Trophoblast cell (in vitro differentiated cells and primary cell): ENCODE measurements at regions not wholly inside any gene's neighbourhood (a gene's known extent, or its start where the extent isn't known, plus 50 kb on each side); places are given as distances from the start of the nearest gene placed in this dataset.

Source experiments
- DNase-seq, 2 donors: peaks; one replicate each; pipeline ENCODE4 v3.0.0-alpha.2; 2016
- H2AFZ ChIP-seq: 2 replicates; pipeline ENCODE4 v1.6.1; 2013; ENCODE audit warnings: low read length, moderate library complexity, mild to moderate bottlenecking; ENCODE audit not compliant: insufficient read depth, poor library complexity
- H2AK5ac ChIP-seq: 2 replicates; pipeline ENCODE4 v1.6.1; 2013; ENCODE audit warnings: mild to moderate bottlenecking, low read length
- H2BK120ac ChIP-seq: 2 replicates; pipeline ENCODE4 v1.6.1; 2013; ENCODE audit warnings: low read length, mild to moderate bottlenecking, moderate library complexity; ENCODE audit not compliant: insufficient read depth, poor library complexity
- H2BK12ac ChIP-seq: 2 replicates; pipeline ENCODE4 v1.6.1; 2013; ENCODE audit warnings: mild to moderate bottlenecking, low read length, moderate library complexity
- H2BK5ac ChIP-seq: 2 replicates; pipeline ENCODE4 v1.6.1; 2013; ENCODE audit warnings: low read length, low read depth, moderate library complexity, mild to moderate bottlenecking; ENCODE audit not compliant: poor library complexity
- H3K14ac ChIP-seq: 2 replicates; pipeline ENCODE4 v1.6.1; 2013; ENCODE audit warnings: mild to moderate bottlenecking, low read length
- H3K18ac ChIP-seq: 2 replicates; pipeline ENCODE4 v1.6.1; 2013; ENCODE audit warnings: mild to moderate bottlenecking, low read length
- H3K23ac ChIP-seq: 2 replicates; pipeline ENCODE4 v1.6.1; 2013; ENCODE audit warnings: low read length
- H3K27ac ChIP-seq: 2 replicates; pipeline ENCODE4 v1.5.1; 2013; ENCODE audit warnings: low read depth, mild to moderate bottlenecking, inconsistent platforms, low read length, moderate library complexity
- H3K27me3 ChIP-seq: 2 replicates; pipeline ENCODE4 v1.6.1; 2013; ENCODE audit warnings: inconsistent platforms, mild to moderate bottlenecking, low read length, moderate library complexity; ENCODE audit not compliant: insufficient read depth
- H3K36me3 ChIP-seq, 2 experiments: 1 replicate in 1 of 2; 2 replicates in 1 of 2; pipeline ENCODE4 v1.6.1; 2013; ENCODE audit warnings: low read length in 2 of 2, mild to moderate bottlenecking in 2 of 2, moderate library complexity in 1 of 2; ENCODE audit not compliant: insufficient read depth in 2 of 2, control insufficient read depth in 1 of 2
- H3K4ac ChIP-seq: 2 replicates; pipeline ENCODE4 v1.6.1; 2013; ENCODE audit warnings: low read depth, mild to moderate bottlenecking, low read length, moderate library complexity
- H3K4me1 ChIP-seq, 2 experiments: 1 replicate in 1 of 2; 2 replicates in 1 of 2; pipeline ENCODE4 v1.6.1; 2013; ENCODE audit warnings: low read length in 2 of 2, mild to moderate bottlenecking in 2 of 2, moderate library complexity in 1 of 2; ENCODE audit not compliant: insufficient read depth in 2 of 2, control insufficient read depth in 1 of 2
- H3K4me2 ChIP-seq: 2 replicates; pipeline ENCODE4 v1.6.1; 2013; ENCODE audit warnings: inconsistent platforms, mild to moderate bottlenecking, low read length, moderate library complexity
- H3K4me3 ChIP-seq: 2 replicates; pipeline ENCODE4 v1.5.1; 2013; ENCODE audit warnings: mild to moderate bottlenecking, low read depth, low read length, inconsistent platforms
- H3K79me1 ChIP-seq: one replicate; pipeline ENCODE4 v1.6.1; 2013; ENCODE audit warnings: low read length
- H3K79me2 ChIP-seq: 2 replicates; pipeline ENCODE4 v1.6.1; 2013; ENCODE audit warnings: low read length, mild to moderate bottlenecking; ENCODE audit not compliant: control insufficient read depth, insufficient read depth, poor library complexity
- H3K9ac ChIP-seq: 2 replicates; pipeline ENCODE4 v1.6.1; 2013; ENCODE audit warnings: mild to moderate bottlenecking, low read length
- H3K9me3 ChIP-seq: 2 replicates; pipeline ENCODE4 v1.6.1; 2013; ENCODE audit warnings: low read depth, mild to moderate bottlenecking, control low read depth, inconsistent platforms, low read length; ENCODE audit not compliant: insufficient read depth
- H4K12ac ChIP-seq: 2 replicates; pipeline ENCODE4 v1.6.1; 2013; ENCODE audit warnings: low read depth, mild to moderate bottlenecking, low read length, moderate library complexity
- H4K8ac ChIP-seq: 2 replicates; pipeline ENCODE4 v1.6.1; 2013; ENCODE audit warnings: low read depth, mild to moderate bottlenecking, low read length, moderate library complexity
- H4K91ac ChIP-seq: one replicate; pipeline ENCODE4 v1.6.1; 2013; ENCODE audit warnings: low read depth, mild to moderate bottlenecking, low read length, moderate library complexity
- WGBS: extraction: QIAGEN DNeasy Blood & Tissue Kit; methylation state at CpG from one replicate; pipeline ENCODE4 v1.1.7; 2013; ENCODE audit warnings: missing lambda C conversion rate; ENCODE audit not compliant: insufficient read length, insufficient coverage; ENCODE audit errors: extremely low coverage; 5-methylcytosine and 5-hydroxymethylcytosine counted together

GRCh38 chr1:219042769-219043168 lies 130.9 kb upstream of the LYPLAL1 start:
- H3K4ac ChIP-seq: no peak overlapping the region
- H2AK5ac ChIP-seq: no peak overlapping the region
- no peak overlapping the region for H3K14ac ChIP-seq
- H3K9me3 ChIP-seq: no peaks in the 10 kb centered on the region
- H3K79me2 ChIP-seq: no peaks in the 10 kb centered on the region
- H2BK120ac ChIP-seq: no peak overlapping the region
- H3K27ac ChIP-seq: no peak overlapping the region
- H2BK12ac ChIP-seq: no peak overlapping the region
- no peak overlapping the region for H3K9ac ChIP-seq
- no peak overlapping the region for H3K18ac ChIP-seq
- no peaks in the 10 kb centered on the region for H3K27me3 ChIP-seq
- H4K91ac ChIP-seq: no peak overlapping the region
- no peak overlapping the region for H4K12ac ChIP-seq
- WGBS: no CpG with 5 or more reads among the region's 2 CpGs
- H3K4me3 ChIP-seq: no peak overlapping the region
- H3K4me1 ChIP-seq: no peaks in the 10 kb centered on the region
- H4K8ac ChIP-seq: no peak overlapping the region
- H3K23ac ChIP-seq: no peak overlapping the region
- no peak for DNase-seq
- no peak overlapping the region for H2AFZ ChIP-seq
- no peaks in the 10 kb centered on the region for H3K79me1 ChIP-seq
- H3K36me3 ChIP-seq: no peaks in the 10 kb centered on the region
- H2BK5ac ChIP-seq: no peak overlapping the region
- H3K4me2 ChIP-seq: no peak overlapping the region

- H2BK12ac ChIP-seq: no peak overlapping the region
- H3K79me2 ChIP-seq: no peaks in the 10 kb centered on the region
- H3K4me2 ChIP-seq: no peak overlapping the region
- H3K4me3 ChIP-seq: no peak overlapping the region
- no peak overlapping the region for H3K27ac ChIP-seq
- H4K8ac ChIP-seq: no peak overlapping the region
- no peak overlapping the region for H3K9ac ChIP-seq
- H3K4me1 ChIP-seq: no peaks in the 10 kb centered on the region
- no peaks in the 10 kb centered on the region for H3K79me1 ChIP-seq
- no peaks in the 10 kb centered on the region for H3K36me3 ChIP-seq
- no peaks in the 10 kb centered on the region for H3K27me3 ChIP-seq
- no peak overlapping the region for H2BK120ac ChIP-seq
- no peak overlapping the region for H3K23ac ChIP-seq
- H2AK5ac ChIP-seq: no peak overlapping the region
- no CpG with 5 or more reads among the region's 3 CpGs for WGBS
- H3K4ac ChIP-seq: no peak overlapping the region
- H2BK5ac ChIP-seq: no peak overlapping the region
- H3K9me3 ChIP-seq: no peaks in the 10 kb centered on the region
- H4K91ac ChIP-seq: no peak overlapping the region
- DNase-seq: no peak
- no peak overlapping the region for H3K14ac ChIP-seq
- no peak overlapping the region for H3K18ac ChIP-seq
- no peak overlapping the region for H4K12ac ChIP-seq
- H2AFZ ChIP-seq: no peak overlapping the region
Measured at GRCh38 chr1:219045246-219045645, 128.4 kb upstream of the LYPLAL1 start.

DNA sequence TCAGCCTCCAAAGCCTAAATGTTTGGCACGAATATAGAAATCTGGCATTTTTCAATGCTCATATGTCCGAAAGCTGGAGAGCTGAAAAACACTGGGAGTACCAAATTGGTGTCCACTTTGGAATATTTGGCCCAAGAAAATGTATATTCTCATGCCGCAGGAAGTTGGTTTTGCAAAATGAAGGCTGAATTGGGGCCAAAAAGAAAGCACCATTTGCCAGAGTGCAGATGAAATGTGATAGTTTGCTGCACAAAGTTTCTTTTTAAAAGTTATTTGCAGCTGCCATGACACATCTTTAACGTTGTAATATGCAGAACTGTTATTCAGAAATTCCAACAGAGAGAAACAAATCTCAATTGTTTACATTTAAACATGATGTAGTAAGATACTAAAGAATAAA lies 124.2 kb upstream of the LYPLAL1 start:
- Histone ChIP-seq H2AK5ac (no peak overlapping the region), H3K36me3 (no peaks in the 10 kb centered on the region), H3K4me2 (no peak overlapping the region), H3K79me2 (no peaks in the 10 kb centered on the region), H2AFZ (no peak overlapping the region), H3K4me3 (no peak overlapping the region), H2BK5ac (no peak overlapping the region), H3K79me1 (no peaks in the 10 kb centered on the region), H3K18ac (no peak overlapping the region), H3K23ac (no peak overlapping the region), H3K9ac (no peak overlapping the region), H4K12ac (no peak overlapping the region), H3K27me3 (no peaks in the 10 kb centered on the region), H4K8ac (no peak overlapping the region), H3K4me1 (no peaks in the 10 kb centered on the region), H2BK12ac (no peak overlapping the region), H3K9me3 (no peaks in the 10 kb centered on the region), H2BK120ac (no peak overlapping the region), H3K27ac (no peak overlapping the region), H4K91ac (no peak overlapping the region), H3K14ac (no peak overlapping the region), H3K4ac (no peak overlapping the region)
- no peak for DNase-seq
- no CpG with 5 or more reads among the region's 4 CpGs for WGBS

DNA sequence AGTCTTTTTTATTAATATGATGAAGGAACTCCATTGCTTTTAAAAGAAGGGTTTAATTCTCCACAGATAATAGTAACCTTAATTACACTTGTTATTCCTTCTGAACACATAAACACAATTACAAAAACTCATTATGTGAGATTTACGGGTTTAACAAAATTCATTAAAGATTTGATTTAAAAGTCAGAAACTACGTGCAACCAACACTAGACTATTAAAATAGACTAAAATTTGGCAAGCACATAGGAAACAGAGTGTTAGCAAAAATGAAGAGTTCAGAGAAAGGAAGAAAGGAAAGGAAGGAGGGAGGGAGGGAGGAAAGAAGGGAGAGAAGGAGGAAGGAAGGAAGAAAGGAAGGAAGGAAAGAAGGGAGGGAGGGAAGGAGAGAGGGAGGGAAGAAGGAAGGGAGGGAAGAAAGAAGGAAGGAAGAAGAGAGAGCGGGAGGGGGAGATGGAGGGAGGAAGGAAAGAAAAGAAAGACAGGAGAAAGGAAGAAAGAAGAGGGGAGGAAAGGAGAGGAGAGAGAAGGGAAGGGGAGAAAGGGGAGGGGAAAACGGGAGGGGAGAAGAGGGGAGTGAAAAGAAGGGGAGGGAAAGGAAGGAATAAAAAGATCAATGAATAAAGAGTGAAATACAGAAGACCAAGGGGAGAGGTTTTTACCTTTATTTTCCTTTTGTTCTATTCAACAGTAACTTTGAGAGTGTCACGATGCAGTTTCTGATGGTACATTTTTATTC lies 123.4 kb upstream of the LYPLAL1 start:
- Histone ChIP-seq H2AK5ac (no peak overlapping the region), H2AFZ (no peak overlapping the region), H2BK120ac (no peak overlapping the region), H3K79me1 (no peaks in the 10 kb centered on the region), H3K27me3 (no peaks in the 10 kb centered on the region), H3K9me3 (no peaks in the 10 kb centered on the region), H3K14ac (no peak overlapping the region), H4K91ac (no peak overlapping the region), H3K4me2 (no peak overlapping the region), H3K27ac (no peak overlapping the region), H3K4ac (no peak overlapping the region), H3K18ac (no peak overlapping the region), H3K4me1 (no peaks in the 10 kb centered on the region), H3K4me3 (no peak overlapping the region), H3K23ac (no peak overlapping the region), H2BK12ac (no peak overlapping the region), H4K12ac (no peak overlapping the region), H4K8ac (no peak overlapping the region), H3K36me3 (no peaks in the 10 kb centered on the region), H3K9ac (no peak overlapping the region), H3K79me2 (no peaks in the 10 kb centered on the region), H2BK5ac (no peak overlapping the region)
- no CpG with 5 or more reads among the region's 5 CpGs for WGBS
- no peak for DNase-seq
